Vagina (tissue), 2 donors: ENCODE measurements at regions not wholly inside any gene's neighbourhood (a gene's known extent, or its start where the extent isn't known, plus 50 kb on each side); places are given as distances from the start of the nearest gene placed in this dataset.

Experiments used
- DNase-seq, 2 donors: peaks; one replicate each; pipeline ENCODE4 v3.0.0-alpha.2; 2017; ENCODE audit errors: extremely low spot score in 2 of 2
- H3K27ac ChIP-seq: fragments of 200-600 bp; sonication (generic); one replicate; pipeline ENCODE4 v1.5.1; 2019
- H3K27me3 ChIP-seq: fragments of 200-600 bp; sonication (generic); one replicate; pipeline ENCODE4 v1.5.1; 2019
- H3K36me3 ChIP-seq, 2 donors: fragments of 200-600 bp; sonication (generic); one replicate each; pipeline ENCODE4 v1.5.1; 2017 to 2019
- H3K4me1 ChIP-seq: fragments of 200-600 bp; sonication (generic); one replicate; pipeline ENCODE4 v1.5.1; 2019
- H3K4me3 ChIP-seq, 2 donors: fragments of 200-600 bp; sonication (generic); 1 replicate in 1 of 2; 2 replicates in 1 of 2; pipeline ENCODE4 v1.5.1; 2016 to 2019
- H3K9me3 ChIP-seq: fragments of 200-600 bp; sonication (generic); one replicate; pipeline ENCODE4 v1.5.1; 2019
- POLR2A ChIP-seq, 2 donors: fragments of 450-650 bp; IDR thresholded peaks; one replicate each; pipeline ENCODE4 v1.6.1; 2017; ENCODE audit warnings: antibody characterized with exemption in 2 of 2, mild to moderate bottlenecking in 2 of 2, moderate library complexity in 2 of 2
- POLR2AphosphoS5 ChIP-seq, 2 donors: sonication (generic); formaldehyde crosslinking; IDR thresholded peaks; one replicate each; pipeline ENCODE4 v1.9.0; 2017; ENCODE audit warnings: antibody characterized with exemption in 2 of 2, mild to moderate bottlenecking in 2 of 2, low read depth in 1 of 2; ENCODE audit not compliant: insufficient read depth in 1 of 2
- intact Hi-C: fragments of 100-400 bp; cut with DNase I; formaldehyde crosslinking; loops from one replicate; pipeline ENCODE4 v1.15.1; 2023
- TF ChIP-seq, protein P1 (sequence below), 3 experiments: fragments of 450-650 bp in 2 of 3; fragments of 200-600 bp in 1 of 3; sonication (generic) in 1 of 3; IDR thresholded peaks; one replicate each; pipeline ENCODE4 v1.5.1; 2017 to 2019; ENCODE audit warnings: antibody characterized with exemption in 3 of 3, mild to moderate bottlenecking in 2 of 3, moderate library complexity in 2 of 3

- TF ChIP-seq, protein P1, sequence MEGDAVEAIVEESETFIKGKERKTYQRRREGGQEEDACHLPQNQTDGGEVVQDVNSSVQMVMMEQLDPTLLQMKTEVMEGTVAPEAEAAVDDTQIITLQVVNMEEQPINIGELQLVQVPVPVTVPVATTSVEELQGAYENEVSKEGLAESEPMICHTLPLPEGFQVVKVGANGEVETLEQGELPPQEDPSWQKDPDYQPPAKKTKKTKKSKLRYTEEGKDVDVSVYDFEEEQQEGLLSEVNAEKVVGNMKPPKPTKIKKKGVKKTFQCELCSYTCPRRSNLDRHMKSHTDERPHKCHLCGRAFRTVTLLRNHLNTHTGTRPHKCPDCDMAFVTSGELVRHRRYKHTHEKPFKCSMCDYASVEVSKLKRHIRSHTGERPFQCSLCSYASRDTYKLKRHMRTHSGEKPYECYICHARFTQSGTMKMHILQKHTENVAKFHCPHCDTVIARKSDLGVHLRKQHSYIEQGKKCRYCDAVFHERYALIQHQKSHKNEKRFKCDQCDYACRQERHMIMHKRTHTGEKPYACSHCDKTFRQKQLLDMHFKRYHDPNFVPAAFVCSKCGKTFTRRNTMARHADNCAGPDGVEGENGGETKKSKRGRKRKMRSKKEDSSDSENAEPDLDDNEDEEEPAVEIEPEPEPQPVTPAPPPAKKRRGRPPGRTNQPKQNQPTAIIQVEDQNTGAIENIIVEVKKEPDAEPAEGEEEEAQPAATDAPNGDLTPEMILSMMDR (IDR thresholded peaks at IDR 0.05): no peak
- TF ChIP-seq POLR2AphosphoS5 (IDR thresholded peaks at IDR 0.05; ENCODE audit: insufficient read depth in 1 of 2, low read depth in 1 of 2) (no peak), POLR2A (IDR thresholded peaks at IDR 0.05) (no peak)
- Histone ChIP-seq H3K4me1 (no peaks in the 10 kb centered on the region), H3K9me3 (peaks cover 5% of the 10 kb centered on the region), H3K27ac (no peak overlapping the region), H3K4me3 (no peak overlapping the region), H3K27me3 (no peaks in the 10 kb centered on the region), H3K36me3 (no peaks in the 10 kb centered on the region)
- intact Hi-C loops: no loop called here
- DNase-seq: no peak
These were observed 296.9 kb downstream of the OSTF1 start for GRCh38 chr9:75385236-75385635.

GRCh38 chr9:75389101-75389500 lies 300.8 kb downstream of the OSTF1 start:
- Histone ChIP-seq H3K36me3 (no peaks in the 10 kb centered on the region), H3K27ac (no peak overlapping the region), H3K4me3 (no peak overlapping the region), H3K4me1 (no peaks in the 10 kb centered on the region), H3K27me3 (no peaks in the 10 kb centered on the region), H3K9me3 (peaks cover 5% of the 10 kb centered on the region)
- TF ChIP-seq, protein P1 (IDR thresholded peaks at IDR 0.05): no peak
- no peak for DNase-seq
- intact Hi-C loops: no loop called here

- peaks cover 7% of the 10 kb centered on the region for H3K4me1 ChIP-seq
- no peak overlapping the region for H3K4me3 ChIP-seq
- no peaks in the 10 kb centered on the region for H3K36me3 ChIP-seq
- no peaks in the 10 kb centered on the region for H3K9me3 ChIP-seq
- DNase-seq: no peak
- intact Hi-C loops: no loop called here
- H3K27me3 ChIP-seq: no peaks in the 10 kb centered on the region
- no peak overlapping the region for H3K27ac ChIP-seq
- no peak for TF ChIP-seq POLR2A (IDR thresholded peaks at IDR 0.05)
- TF ChIP-seq POLR2AphosphoS5 (IDR thresholded peaks at IDR 0.05; ENCODE audit: insufficient read depth in 1 of 2, low read depth in 1 of 2): no peak
- TF ChIP-seq, protein P1 (IDR thresholded peaks at IDR 0.05): no peak
These were observed 302.6 kb downstream of the OSTF1 start for GRCh38 chr9:75390951-75391350.

DNA sequence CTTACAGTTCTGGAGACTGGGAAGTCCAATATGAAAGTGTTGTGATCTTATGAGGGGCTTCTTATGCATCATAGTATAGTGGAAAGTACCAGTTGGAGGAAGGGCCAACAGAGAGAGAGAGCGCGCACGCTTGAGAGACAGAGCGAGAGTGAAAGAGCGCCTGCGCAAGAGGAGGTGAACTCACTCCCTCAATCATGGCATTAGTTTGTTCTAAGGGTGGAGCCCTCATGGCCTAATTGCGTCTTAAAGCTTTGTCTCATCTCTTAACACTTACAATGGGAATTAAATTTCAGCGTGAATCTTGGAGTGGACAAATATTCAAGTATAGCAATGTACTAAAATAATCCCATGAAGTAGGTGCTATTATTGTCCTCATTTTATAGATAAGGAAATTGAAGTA lies 303.2 kb downstream of the OSTF1 start:
- TF ChIP-seq POLR2A (IDR thresholded peaks at IDR 0.05) (no peak), POLR2AphosphoS5 (IDR thresholded peaks at IDR 0.05; ENCODE audit: insufficient read depth in 1 of 2, low read depth in 1 of 2) (no peak)
- TF ChIP-seq, protein P1 (IDR thresholded peaks at IDR 0.05): no peak
- no peaks in the 10 kb centered on the region for H3K9me3 ChIP-seq
- intact Hi-C loops: no loop called here
- no peaks in the 10 kb centered on the region for H3K27me3 ChIP-seq
- H3K4me3 ChIP-seq: no peak overlapping the region
- no peak overlapping the region for H3K27ac ChIP-seq
- H3K36me3 ChIP-seq: no peaks in the 10 kb centered on the region
- H3K4me1 ChIP-seq: peaks cover 7% of the 10 kb centered on the region
- no peak for DNase-seq

DNA sequence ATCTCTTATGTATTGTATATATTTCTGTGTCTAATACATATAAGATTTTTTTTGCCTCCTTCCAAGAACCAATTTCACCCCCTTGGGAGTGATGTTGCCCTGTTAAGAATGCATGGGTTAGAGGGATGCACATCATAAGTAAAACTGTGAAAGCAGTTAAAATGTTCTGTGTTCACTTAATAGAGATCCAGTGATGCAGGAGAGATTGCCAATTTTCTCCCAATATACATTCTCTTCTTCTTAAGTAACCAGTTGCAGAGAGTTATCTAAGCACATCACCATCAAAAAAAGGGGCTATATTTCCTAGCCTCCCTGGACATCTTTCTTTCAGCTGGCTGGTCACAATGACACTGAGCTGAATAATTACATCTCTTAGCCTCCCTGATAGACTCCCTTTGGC lies 307.0 kb downstream of the OSTF1 start:
- no peaks in the 10 kb centered on the region for H3K9me3 ChIP-seq
- no peak overlapping the region for H3K27ac ChIP-seq
- H3K4me3 ChIP-seq: no peak overlapping the region
- no peak for DNase-seq
- TF ChIP-seq, protein P1 (IDR thresholded peaks at IDR 0.05): no peak
- TF ChIP-seq POLR2AphosphoS5 (IDR thresholded peaks at IDR 0.05; ENCODE audit: insufficient read depth in 1 of 2, low read depth in 1 of 2) (no peak), POLR2A (IDR thresholded peaks at IDR 0.05) (no peak)
- H3K36me3 ChIP-seq: no peaks in the 10 kb centered on the region
- intact Hi-C loops: no loop called here
- no peaks in the 10 kb centered on the region for H3K27me3 ChIP-seq
- peaks cover 7% of the 10 kb centered on the region for H3K4me1 ChIP-seq
